ENCODE measurements at regions not wholly inside any gene's neighbourhood (a gene's known extent, or its start where the extent isn't known, plus 50 kb on each side); places are given as distances from the start of the nearest gene placed in this dataset.
"Not testable (repeated sequence)": the region's sequence is repeated elsewhere in the genome, so short reads cannot be mapped to it uniquely, and the experiment has no call there.

GRCh38 chr9:2443933-2444332 is 177.7 kb upstream of the VLDLR start:
- not testable (repeated sequence) for H3K27me3 ChIP-seq (ENCODE audit: insufficient read depth, low read length); H3K4me3 ChIP-seq (ENCODE audit: low read depth, low read length); H3K4me1 ChIP-seq (ENCODE audit: control insufficient read depth, insufficient read depth, low read length, unreplicated experiment); H3K27ac ChIP-seq (ENCODE audit: low read depth, low read length); H3K79me2 ChIP-seq (ENCODE audit: control insufficient read depth, insufficient read depth, low read length, unreplicated experiment); H2AFZ ChIP-seq (ENCODE audit: low read length, unreplicated experiment); H3K36me3 ChIP-seq (ENCODE audit: insufficient read depth, low read length)

- H3K27ac ChIP-seq (ENCODE audit: low read depth, low read length): no peak overlapping the region
- no peaks in the 10 kb centered on the region for H3K36me3 ChIP-seq (ENCODE audit: insufficient read depth, low read length)
- no peak overlapping the region for H3K4me3 ChIP-seq (ENCODE audit: low read depth, low read length)
- H3K79me2 ChIP-seq (ENCODE audit: control insufficient read depth, insufficient read depth, low read length, unreplicated experiment): no peaks in the 10 kb centered on the region
- no peaks in the 10 kb centered on the region for H3K4me1 ChIP-seq (ENCODE audit: control insufficient read depth, insufficient read depth, low read length, unreplicated experiment)
- H3K27me3 ChIP-seq (ENCODE audit: insufficient read depth, low read length): no peaks in the 10 kb centered on the region
- no peak overlapping the region for H2AFZ ChIP-seq (ENCODE audit: low read length, unreplicated experiment)
Measured at GRCh38 chr9:2448193-2448738, 173.3 kb upstream of the VLDLR start.

- Histone ChIP-seq H2AFZ (ENCODE audit: low read length, unreplicated experiment) (no peak overlapping the region), H3K4me1 (ENCODE audit: control insufficient read depth, insufficient read depth, low read length, unreplicated experiment) (no peaks in the 10 kb centered on the region), H3K27ac (ENCODE audit: low read depth, low read length) (no peak overlapping the region), H3K4me3 (ENCODE audit: low read depth, low read length) (no peak overlapping the region), H3K36me3 (ENCODE audit: insufficient read depth, low read length) (no peaks in the 10 kb centered on the region), H3K79me2 (ENCODE audit: control insufficient read depth, insufficient read depth, low read length, unreplicated experiment) (no peaks in the 10 kb centered on the region), H3K27me3 (ENCODE audit: insufficient read depth, low read length) (no peaks in the 10 kb centered on the region)
Measured at GRCh38 chr9:2453106-2453505, 168.5 kb upstream of the VLDLR start.

GRCh38 chr9:2453701-2454100 is 167.9 kb upstream of the VLDLR start:
- Histone ChIP-seq H3K27me3 (ENCODE audit: insufficient read depth, low read length) (peaks cover 3% of the 10 kb centered on the region; the same call in 1 of the 2 replicates), H3K36me3 (ENCODE audit: insufficient read depth, low read length) (no peaks in the 10 kb centered on the region), H2AFZ (ENCODE audit: low read length, unreplicated experiment) (no peak overlapping the region), H3K27ac (ENCODE audit: low read depth, low read length) (no peak overlapping the region), H3K79me2 (ENCODE audit: control insufficient read depth, insufficient read depth, low read length, unreplicated experiment) (no peaks in the 10 kb centered on the region), H3K4me3 (ENCODE audit: low read depth, low read length) (no peak overlapping the region), H3K4me1 (ENCODE audit: control insufficient read depth, insufficient read depth, low read length, unreplicated experiment) (no peaks in the 10 kb centered on the region)

- H3K36me3 ChIP-seq (ENCODE audit: insufficient read depth, low read length): no peaks in the 10 kb centered on the region
- H3K27me3 ChIP-seq (ENCODE audit: insufficient read depth, low read length): peaks cover 22% of the 10 kb centered on the region
- no peaks in the 10 kb centered on the region for H3K79me2 ChIP-seq (ENCODE audit: control insufficient read depth, insufficient read depth, low read length, unreplicated experiment)
- H3K4me1 ChIP-seq (ENCODE audit: control insufficient read depth, insufficient read depth, low read length, unreplicated experiment): no peaks in the 10 kb centered on the region
- H2AFZ ChIP-seq (ENCODE audit: low read length, unreplicated experiment): no peak overlapping the region
- no peak overlapping the region for H3K4me3 ChIP-seq (ENCODE audit: low read depth, low read length)
- H3K27ac ChIP-seq (ENCODE audit: low read depth, low read length): no peak overlapping the region
Measured at GRCh38 chr9:2459756-2460155, 161.8 kb upstream of the VLDLR start.

- no peak overlapping the region for H3K27ac ChIP-seq (ENCODE audit: low read depth, low read length)
- no peak overlapping the region for H3K4me3 ChIP-seq (ENCODE audit: low read depth, low read length)
Measured at GRCh38 chr9:2461892-2462291, 159.7 kb upstream of the VLDLR start.

GRCh38 chr9:2464624-2465023 is 157.0 kb upstream of the VLDLR start:
- Histone ChIP-seq H3K4me3 (ENCODE audit: low read depth, low read length) (no peak overlapping the region), H3K27ac (ENCODE audit: low read depth, low read length) (no peak overlapping the region), H3K4me1 (ENCODE audit: control insufficient read depth, insufficient read depth, low read length, unreplicated experiment) (no peaks in the 10 kb centered on the region), H2AFZ (ENCODE audit: low read length, unreplicated experiment) (no peak overlapping the region), H3K79me2 (ENCODE audit: control insufficient read depth, insufficient read depth, low read length, unreplicated experiment) (no peaks in the 10 kb centered on the region), H3K36me3 (ENCODE audit: insufficient read depth, low read length) (no peaks in the 10 kb centered on the region), H3K27me3 (ENCODE audit: insufficient read depth, low read length) (peaks cover 17% of the 10 kb centered on the region; the same call in 1 of the 2 replicates)

More at GRCh38 chr9:2461892-2462291, 159.7 kb upstream of the VLDLR start:
- no peaks in the 10 kb centered on the region for H3K4me1 ChIP-seq (ENCODE audit: control insufficient read depth, insufficient read depth, low read length, unreplicated experiment)
- no peaks in the 10 kb centered on the region for H3K79me2 ChIP-seq (ENCODE audit: control insufficient read depth, insufficient read depth, low read length, unreplicated experiment)
- H3K27me3 ChIP-seq (ENCODE audit: insufficient read depth, low read length): peaks cover 22% of the 10 kb centered on the region
- H2AFZ ChIP-seq (ENCODE audit: low read length, unreplicated experiment): no peak overlapping the region
- H3K36me3 ChIP-seq (ENCODE audit: insufficient read depth, low read length): no peaks in the 10 kb centered on the region

GRCh38 chr9:2465516-2465915 is 156.1 kb upstream of the VLDLR start:
- no peaks in the 10 kb centered on the region for H3K36me3 ChIP-seq (ENCODE audit: insufficient read depth, low read length)
- H3K4me3 ChIP-seq (ENCODE audit: low read depth, low read length): no peak overlapping the region
- H3K79me2 ChIP-seq (ENCODE audit: control insufficient read depth, insufficient read depth, low read length, unreplicated experiment): no peaks in the 10 kb centered on the region
- no peak overlapping the region for H3K27ac ChIP-seq (ENCODE audit: low read depth, low read length)
- H2AFZ ChIP-seq (ENCODE audit: low read length, unreplicated experiment): no peak overlapping the region
- peaks cover 15% of the 10 kb centered on the region; the same call in 1 of the 2 replicates for H3K27me3 ChIP-seq (ENCODE audit: insufficient read depth, low read length)
- H3K4me1 ChIP-seq (ENCODE audit: control insufficient read depth, insufficient read depth, low read length, unreplicated experiment): no peaks in the 10 kb centered on the region

GRCh38 chr9:2465921-2466460 is 155.6 kb upstream of the VLDLR start:
- Histone ChIP-seq H3K36me3 (ENCODE audit: insufficient read depth, low read length) (no peaks in the 10 kb centered on the region), H3K27ac (ENCODE audit: low read depth, low read length) (no peak overlapping the region), H2AFZ (ENCODE audit: low read length, unreplicated experiment) (no peak overlapping the region), H3K27me3 (ENCODE audit: insufficient read depth, low read length) (peaks cover 12% of the 10 kb centered on the region; the same call in 1 of the 2 replicates), H3K4me3 (ENCODE audit: low read depth, low read length) (no peak overlapping the region), H3K4me1 (ENCODE audit: control insufficient read depth, insufficient read depth, low read length, unreplicated experiment) (no peaks in the 10 kb centered on the region), H3K79me2 (ENCODE audit: control insufficient read depth, insufficient read depth, low read length, unreplicated experiment) (no peaks in the 10 kb centered on the region)

GRCh38 chr9:2466703-2467102 is 154.9 kb upstream of the VLDLR start:
- H3K36me3 ChIP-seq (ENCODE audit: insufficient read depth, low read length): no peaks in the 10 kb centered on the region
- H3K27ac ChIP-seq (ENCODE audit: low read depth, low read length): no peak overlapping the region
- H3K79me2 ChIP-seq (ENCODE audit: control insufficient read depth, insufficient read depth, low read length, unreplicated experiment): no peaks in the 10 kb centered on the region
- H3K4me1 ChIP-seq (ENCODE audit: control insufficient read depth, insufficient read depth, low read length, unreplicated experiment): no peaks in the 10 kb centered on the region
- no peak overlapping the region for H2AFZ ChIP-seq (ENCODE audit: low read length, unreplicated experiment)
- H3K27me3 ChIP-seq (ENCODE audit: insufficient read depth, low read length): peaks cover 4% of the 10 kb centered on the region; the same call in 1 of the 2 replicates
- no peak overlapping the region for H3K4me3 ChIP-seq (ENCODE audit: low read depth, low read length)

- no peaks in the 10 kb centered on the region for H3K4me1 ChIP-seq (ENCODE audit: control insufficient read depth, insufficient read depth, low read length, unreplicated experiment)
- H3K79me2 ChIP-seq (ENCODE audit: control insufficient read depth, insufficient read depth, low read length, unreplicated experiment): no peaks in the 10 kb centered on the region
- H3K27me3 ChIP-seq (ENCODE audit: insufficient read depth, low read length): no peaks in the 10 kb centered on the region
- no peak overlapping the region for H3K4me3 ChIP-seq (ENCODE audit: low read depth, low read length)
- H2AFZ ChIP-seq (ENCODE audit: low read length, unreplicated experiment): no peak overlapping the region
- H3K36me3 ChIP-seq (ENCODE audit: insufficient read depth, low read length): no peaks in the 10 kb centered on the region
- H3K27ac ChIP-seq (ENCODE audit: low read depth, low read length): no peak overlapping the region
Measured at GRCh38 chr9:2469681-2470221, 151.8 kb upstream of the VLDLR start.

Data from ACC112 (cell line).